OCI-LY1 (cell line): ENCODE measurements at regions not wholly inside any gene's neighbourhood (a gene's known extent, or its start where the extent isn't known, plus 50 kb on each side); places are given as distances from the start of the nearest gene placed in this dataset.

ENCODE experiments used
- CTCF ChIP-seq: fragments of 200-600 bp; sonication (generic), shearing (Covaris generic); IDR thresholded peaks from 2 replicates; pipeline ENCODE4 v1.5.1; 2017; ENCODE audit warnings: mild to moderate bottlenecking, antibody characterized with exemption, low read length, moderate library complexity, mixed read lengths
- EZH2 ChIP-seq: fragments of 200-600 bp; sonication (generic), shearing (Covaris generic); IDR thresholded peaks from 2 replicates; pipeline ENCODE4 v1.8.0; 2017; ENCODE audit warnings: borderline replicate concordance, mixed run types, mild to moderate bottlenecking, antibody characterized with exemption, low read length, moderate library complexity, mixed read lengths

GRCh38 chr7:7122701-7123281, 59.6 kb upstream of the C1GALT1 start:
- no peak for TF ChIP-seq CTCF
- no peak for TF ChIP-seq EZH2
